A549 (cell line): ENCODE measurements at regions not wholly inside any gene's neighbourhood (a gene's known extent, or its start where the extent isn't known, plus 50 kb on each side); places are given as distances from the start of the nearest gene placed in this dataset.

Experiments used
- ATAC-seq, 2 experiments: fragments of 200-7000 bp in 1 of 2; fragments of >200 bp in 1 of 2; cut with Nextera tagmentation in 1 of 2; cut with Tn5 transposase in 1 of 2; 3 replicates each; pipeline versions ENCODE4 v1.8.0 to v1.9.1; 2018 to 2020; ENCODE audit warnings: mild to moderate bottlenecking in 1 of 2, moderate library complexity in 1 of 2
- CTCF ChIA-PET: fragments of 300-600 bp; sonication (Branson Sonifier 250); formaldehyde crosslinking; extraction: SDS; loops from one replicate; lab custom pipeline; 2021; ENCODE audit warnings: antibody characterized with exemption, inconsistent platforms; lab: Yijun Ruan, JAX
- POLR2A ChIA-PET: fragments of 350-600 bp; formaldehyde crosslinking; extraction: SDS; loops from one replicate; lab custom pipeline; 2021; ENCODE audit warnings: antibody characterized with exemption, inconsistent platforms; lab: Yijun Ruan, JAX
- DNase-seq, 2 experiments: peaks; one replicate each; pipeline versions ENCODE4 v3.0.0 to v3.0.0-alpha.2; 2011 to 2016; ENCODE audit warnings: low read depth in 1 of 2, low spot score in 1 of 2
- FAIRE-seq: peaks from 2 replicates; lab custom pipeline; 2011; peaks lifted over from hg19 to GRCh38; lab: Jason Lieb, UNC
- H3K27ac ChIP-seq, 2 experiments: fragments of >200 bp; sonication (Bioruptor Twin); formaldehyde crosslinking; 3 replicates each; pipeline ENCODE4 v1.5.1; 2016 to 2017
- H3K4me1 ChIP-seq: fragments of >200 bp; sonication (Bioruptor Twin); formaldehyde crosslinking; 3 replicates; pipeline ENCODE4 v1.6.1; 2016
- H3K4me2 ChIP-seq: fragments of >200 bp; sonication (Bioruptor Twin); formaldehyde crosslinking; 3 replicates; pipeline ENCODE4 v1.6.1; 2016
- H3K4me3 ChIP-seq: fragments of >200 bp; sonication (Bioruptor Twin); formaldehyde crosslinking; 3 replicates; pipeline ENCODE4 v1.5.1; 2016
- H3K9me3 ChIP-seq: fragments of >200 bp; sonication (Bioruptor Twin); formaldehyde crosslinking; 3 replicates; pipeline ENCODE4 v1.6.1; 2016
- CBX2 ChIP-seq: fragments of 200-600 bp; sonication (generic); IDR thresholded peaks from 2 replicates; pipeline ENCODE4 v1.6.1; 2016; ENCODE audit warnings: low read depth, mild to moderate bottlenecking, borderline replicate concordance
- CEBPB ChIP-seq, 2 experiments: fragments of >200 bp in 1 of 2; sonication (Bioruptor Twin) in 1 of 2; formaldehyde crosslinking in 1 of 2; IDR thresholded peaks; 2 replicates each; pipeline ENCODE4 v1.6.1; 2012 to 2016
- CHD2 ChIP-seq: fragments of 150-350 bp; IDR thresholded peaks from 2 replicates; pipeline ENCODE4 v1.6.1; 2014; ENCODE audit warnings: low read length; ENCODE audit not compliant: partially characterized antibody
- CHD4 ChIP-seq: fragments of 200-600 bp; sonication (generic); IDR thresholded peaks from 2 replicates; pipeline ENCODE4 v1.6.1; 2016; ENCODE audit warnings: antibody characterized with exemption, mild to moderate bottlenecking, borderline replicate concordance
- CTCF ChIP-seq: fragments of >200 bp; sonication (Bioruptor Twin); formaldehyde crosslinking; IDR thresholded peaks from 3 replicates; pipeline ENCODE4 v1.5.1; 2016
- E2F6 ChIP-seq: IDR thresholded peaks from 2 replicates; pipeline ENCODE4 v1.6.1; 2012; ENCODE audit warnings: low read depth, borderline replicate concordance
- ELK1 ChIP-seq: fragments of 150-350 bp; IDR thresholded peaks from 2 replicates; pipeline ENCODE4 v1.6.1; 2014; ENCODE audit warnings: low read depth, mild to moderate bottlenecking, low read length
- FOSB ChIP-seq: fragments of 250-450 bp; sonication (Bioruptor Pico); IDR thresholded peaks from 2 replicates; pipeline ENCODE4 v1.5.0; 2020; ENCODE audit warnings: mild to moderate bottlenecking, moderate library complexity
- HOXA7 ChIP-seq: fragments of 250-450 bp; sonication (Bioruptor Pico); IDR thresholded peaks from 2 replicates; pipeline ENCODE4 v1.5.0; 2020; ENCODE audit warnings: mild to moderate bottlenecking, moderate library complexity
- HOXB13 ChIP-seq: fragments of 250-450 bp; sonication (Bioruptor Pico); IDR thresholded peaks from 2 replicates; pipeline ENCODE4 v1.5.0; 2020; ENCODE audit warnings: low read depth, mild to moderate bottlenecking, moderate library complexity
- HOXB5 ChIP-seq: fragments of 250-450 bp; sonication (Bioruptor Pico); IDR thresholded peaks from 2 replicates; pipeline ENCODE4 v1.5.0; 2020; ENCODE audit warnings: mild to moderate bottlenecking, moderate library complexity
- JUNB ChIP-seq: fragments of >200 bp; sonication (Bioruptor Twin); formaldehyde crosslinking; IDR thresholded peaks from 2 replicates; pipeline ENCODE4 v1.6.1; 2016
- KDM5A ChIP-seq: fragments of 200-600 bp; sonication (generic); IDR thresholded peaks from 2 replicates; pipeline ENCODE4 v1.6.1; 2016; ENCODE audit warnings: antibody characterized with exemption, mild to moderate bottlenecking
- MAFK ChIP-seq: fragments of 450-650 bp; IDR thresholded peaks from 2 replicates; pipeline ENCODE4 v1.6.1; 2014; ENCODE audit not compliant: partially characterized antibody
- MAX ChIP-seq: IDR thresholded peaks from 2 replicates; pipeline ENCODE4 v1.6.1; 2012
- MYC ChIP-seq: IDR thresholded peaks from 2 replicates; pipeline ENCODE4 v1.6.1; 2012; ENCODE audit warnings: mild to moderate bottlenecking, inconsistent platforms, low read length, improper control_type of control experiment, borderline replicate concordance
- NFE2L2 ChIP-seq: fragments of 150-350 bp; conservative IDR thresholded peaks from 2 replicates; pipeline ENCODE4 v1.6.1; 2014; ENCODE audit warnings: low read length
- PBX3 ChIP-seq: IDR thresholded peaks from 2 replicates; pipeline ENCODE4 v1.6.1; 2012
- PHF8 ChIP-seq: fragments of 200-600 bp; sonication (generic); IDR thresholded peaks from 2 replicates; pipeline ENCODE4 v1.6.1; 2016; ENCODE audit warnings: low read depth, mild to moderate bottlenecking, antibody characterized with exemption, moderate library complexity, borderline replicate concordance
- RAD21 ChIP-seq, 2 experiments: fragments of >200 bp in 1 of 2; sonication (Bioruptor Twin) in 1 of 2; formaldehyde crosslinking in 1 of 2; IDR thresholded peaks in 1 of 2; conservative IDR thresholded peaks in 1 of 2; 2 replicates in 1 of 2; 3 replicates in 1 of 2; pipeline ENCODE4 v1.6.1; 2012 to 2018; ENCODE audit warnings: inconsistent platforms in 1 of 2
- SMC3 ChIP-seq: fragments of >200 bp; sonication (Bioruptor Twin); formaldehyde crosslinking; IDR thresholded peaks from 3 replicates; pipeline ENCODE4 v1.6.1; 2018; ENCODE audit warnings: inconsistent platforms
- TFCP2L1 ChIP-seq: fragments of 250-450 bp; sonication (Bioruptor Pico); IDR thresholded peaks from 2 replicates; pipeline ENCODE4 v1.5.0; 2021; ENCODE audit warnings: mild to moderate bottlenecking
- ZC3H11A ChIP-seq: fragments of 450-650 bp; IDR thresholded peaks from 2 replicates; pipeline ENCODE4 v1.6.1; 2014; ENCODE audit warnings: antibody characterized with exemption, mild to moderate bottlenecking
- ZNF302 ChIP-seq: fragments of 250-450 bp; sonication (Bioruptor Pico); IDR thresholded peaks from 2 replicates; pipeline ENCODE4 v1.9.0; 2021; ENCODE audit warnings: inconsistent platforms, mild to moderate bottlenecking, moderate library complexity
- ZSCAN20 ChIP-seq: fragments of 250-450 bp; sonication (Bioruptor Pico); IDR thresholded peaks from 2 replicates; pipeline ENCODE4 v1.8.0; 2022; ENCODE audit warnings: mild to moderate bottlenecking, moderate library complexity
- WGBS: methylation state at CpG from one replicate; pipeline ENCODE4 v1.1.6; 2017; ENCODE audit errors: missing lambda C conversion rate; 5-methylcytosine and 5-hydroxymethylcytosine counted together

GRCh38 chr7:153088601-153089000, 329.0 kb downstream of the ACTR3B start:
- Histone ChIP-seq H3K4me2 (no peak overlapping the region), H3K4me3 (no peak overlapping the region), H3K9me3 (no peaks in the 10 kb centered on the region), H3K4me1 (no peaks in the 10 kb centered on the region), H3K27ac (no peak overlapping the region)
- FAIRE-seq, result no peak
- WGBS, result 40% methylated on average over 5 of the region's 5 CpGs
- ChIA-PET CTCF (no interaction called here), POLR2A (no interaction called here)
- no peak for ATAC-seq
- DNase-seq, result no peak
- TF ChIP-seq E2F6, result no peak
- no peak for TF ChIP-seq TFCP2L1 (CRISPR knock-in tag)
- TF ChIP-seq ZNF302 (CRISPR knock-in tag), result no peak
- no peak for TF ChIP-seq HOXB5
- TF ChIP-seq MYC, result no peak
- no peak for TF ChIP-seq CHD2
- TF ChIP-seq FOSB, result no peak
- no peak for TF ChIP-seq ZSCAN20
- no peak for TF ChIP-seq CHD4
- no peak for TF ChIP-seq CBX2
- TF ChIP-seq NFE2L2, result no peak
- no peak for TF ChIP-seq MAFK

- ATAC-seq (no peak), DNase-seq (no peak), FAIRE-seq (no peak)
- no peaks in the 10 kb centered on the region for H3K4me1 ChIP-seq
- WGBS, result 56% methylated on average over 3 of the region's 3 CpGs
- ChIA-PET CTCF (no interaction called here), POLR2A (no interaction called here)
- no peak overlapping the region for H3K4me3 ChIP-seq
- H3K9me3 ChIP-seq, result no peaks in the 10 kb centered on the region; the same call in 2 of the 3 replicates
- H3K4me2 ChIP-seq, result no peak overlapping the region
- H3K27ac ChIP-seq, result no peak overlapping the region
- TF ChIP-seq ZC3H11A (no peak), PHF8 (no peak), ZSCAN20 (no peak), PBX3 (no peak), KDM5A (no peak), HOXA7 (CRISPR knock-in tag) (no peak), ELK1 (no peak), HOXB13 (CRISPR knock-in tag) (no peak), ZNF302 (CRISPR knock-in tag) (no peak), SMC3 (no peak), JUNB (no peak), TFCP2L1 (CRISPR knock-in tag) (no peak), CBX2 (no peak), CEBPB (IDR thresholded peaks at IDR 0.05) (no peak)
Observed at GRCh38 chr7:153090209-153090608, 330.7 kb downstream of the ACTR3B start.

- ChIA-PET CTCF (no interaction called here), POLR2A (no interaction called here)
- TF ChIP-seq CTCF (0 out of 3 replicates have a peak, but pooled peaks have one; percentile 11), RAD21 (conservative IDR thresholded peaks at IDR 0.05 in 1 of 2, IDR thresholded peaks at IDR 0.05 in 1 of 2) (peak in 1 of 2 experiments; percentile 17; a peak in 1 of 5 replicates), MAX (no peak)
- DNase-seq, result no peak
- 19% methylated on average over 2 of the region's 2 CpGs for WGBS
- FAIRE-seq, result no peak
- H3K4me2 ChIP-seq, result no peak overlapping the region
- no peaks in the 10 kb centered on the region; the same call in 2 of the 3 replicates for H3K9me3 ChIP-seq
- H3K27ac ChIP-seq, result no peak overlapping the region
- H3K4me3 ChIP-seq, result no peak overlapping the region
- ATAC-seq, result no peak
- H3K4me1 ChIP-seq, result no peaks in the 10 kb centered on the region
Observed at GRCh38 chr7:153090764-153091163, 331.2 kb downstream of the ACTR3B start.
